DOHH2 (cell line): ENCODE measurements at regions not wholly inside any gene's neighbourhood (a gene's known extent, or its start where the extent isn't known, plus 50 kb on each side); places are given as distances from the start of the nearest gene placed in this dataset.

ENCODE experiments used
- CTCF ChIP-seq: fragments of 200-600 bp; sonication (generic); IDR thresholded peaks from one replicate; pipeline ENCODE4 v1.5.1; 2014; ENCODE audit warnings: antibody characterized with exemption, mild to moderate bottlenecking, low read depth, low read length; ENCODE audit not compliant: poor library complexity, severe bottlenecking
- EZH2phosphoT487 ChIP-seq: fragments of 200-600 bp; sonication (generic); IDR thresholded peaks from 2 replicates; pipeline ENCODE4 v1.6.1; 2017; ENCODE audit warnings: borderline replicate concordance, mild to moderate bottlenecking, antibody characterized with exemption, low read length, moderate library complexity, mixed read lengths

- TF ChIP-seq CTCF (no peak), EZH2phosphoT487 (no peak)
These were observed 169.9 kb upstream of the TSC22D2 start for GRCh38 chr3:150238048-150238802.
